PC-9 (cell line): ENCODE measurements at regions not wholly inside any gene's neighbourhood (a gene's known extent, or its start where the extent isn't known, plus 50 kb on each side); places are given as distances from the start of the nearest gene placed in this dataset.

ENCODE experiments used
- BruUV-seq: library from RNA; stranded (reverse); fragments of 400-500 nt; replicated peaks from 2 replicates; lab custom pipeline; 2021; lab: Mats Ljungman, UMichigan
- CTCF ChIA-PET: fragments of 300-600 bp; sonication (Branson Sonifier 250); formaldehyde crosslinking; loops from one replicate; lab custom pipeline; 2022; ENCODE audit warnings: antibody characterized with exemption; lab: Charles Lee
- POLR2A ChIA-PET: fragments of 300-600 bp; sonication (Branson Sonifier 250); formaldehyde crosslinking; loops from one replicate; lab custom pipeline; 2022; ENCODE audit warnings: antibody characterized with exemption; ENCODE audit not compliant: unreplicated experiment; lab: Charles Lee
- DNase-seq, 2 experiments: peaks; one replicate each; pipeline versions ENCODE4 v3.0.0 to v3.0.0-alpha.2; 2015 to 2022; ENCODE audit warnings: mixed read lengths in 1 of 2
- H2AFZ ChIP-seq: fragments of 200-600 bp; sonication (generic); 2 replicates; pipeline ENCODE4 v1.8.1; 2017; ENCODE audit warnings: antibody characterized with exemption
- H3F3A ChIP-seq: fragments of 200-600 bp; sonication (generic); 2 replicates; pipeline ENCODE4 v1.8.1; 2017; ENCODE audit warnings: antibody characterized with exemption, mild to moderate bottlenecking, low read depth; ENCODE audit not compliant: insufficient read depth
- H3K27ac ChIP-seq: fragments of 200-600 bp; sonication (generic); 2 replicates; pipeline ENCODE4 v1.6.1; 2016; ENCODE audit warnings: mixed run types
- H3K27me3 ChIP-seq: fragments of 200-600 bp; sonication (generic); 2 replicates; pipeline ENCODE4 v1.6.1; 2016; ENCODE audit warnings: low read depth, mixed run types; ENCODE audit not compliant: insufficient read depth
- H3K36me3 ChIP-seq: fragments of 200-600 bp; sonication (generic); 2 replicates; pipeline ENCODE4 v1.6.1; 2016; ENCODE audit warnings: low read depth, mixed run types
- H3K4me1 ChIP-seq: fragments of 200-600 bp; sonication (generic); replicated peaks from 2 replicates; pipeline ENCODE4 v1.6.1; 2016; ENCODE audit warnings: mixed run types; ENCODE audit not compliant: insufficient read depth
- H3K4me2 ChIP-seq: fragments of 200-600 bp; sonication (generic); 2 replicates; pipeline ENCODE4 v1.6.1; 2017; ENCODE audit warnings: mixed run types
- H3K4me3 ChIP-seq: fragments of 200-600 bp; sonication (generic); 2 replicates; pipeline ENCODE4 v1.6.1; 2016; ENCODE audit warnings: mixed run types
- H3K79me2 ChIP-seq: fragments of 200-600 bp; sonication (generic); 2 replicates; pipeline ENCODE4 v1.6.1; 2017; ENCODE audit warnings: low read depth, mixed run types
- H3K9me2 ChIP-seq: fragments of 200-600 bp; sonication (generic); 2 replicates; pipeline ENCODE4 v1.8.1; 2017; ENCODE audit warnings: mild to moderate bottlenecking; ENCODE audit not compliant: insufficient read depth
- H3K9me3 ChIP-seq: fragments of 200-600 bp; sonication (generic); 2 replicates; pipeline ENCODE4 v1.8.1; 2016; ENCODE audit warnings: low read depth; ENCODE audit not compliant: insufficient read depth
- H4K20me1 ChIP-seq: fragments of 200-600 bp; sonication (generic); 2 replicates; pipeline ENCODE4 v1.8.1; 2017; ENCODE audit not compliant: insufficient read depth
- EZH2 ChIP-seq: fragments of 200-600 bp; sonication (generic); IDR thresholded peaks from 2 replicates; pipeline ENCODE4 v1.8.0; 2017; ENCODE audit warnings: antibody characterized with exemption, low read depth
- intact Hi-C: fragments of 100-400 bp; cut with micrococcal nuclease; formaldehyde crosslinking; loops from one replicate; pipeline ENCODE4 v1.10.0; 2022; ENCODE audit not compliant: unreplicated experiment
- TF ChIP-seq, protein P1 (sequence below): fragments of 200-600 bp; sonication (generic); conservative IDR thresholded peaks from 2 replicates; pipeline ENCODE4 v1.6.1; 2017; ENCODE audit warnings: mixed run types, antibody characterized with exemption, mild to moderate bottlenecking, moderate library complexity

DNA sequence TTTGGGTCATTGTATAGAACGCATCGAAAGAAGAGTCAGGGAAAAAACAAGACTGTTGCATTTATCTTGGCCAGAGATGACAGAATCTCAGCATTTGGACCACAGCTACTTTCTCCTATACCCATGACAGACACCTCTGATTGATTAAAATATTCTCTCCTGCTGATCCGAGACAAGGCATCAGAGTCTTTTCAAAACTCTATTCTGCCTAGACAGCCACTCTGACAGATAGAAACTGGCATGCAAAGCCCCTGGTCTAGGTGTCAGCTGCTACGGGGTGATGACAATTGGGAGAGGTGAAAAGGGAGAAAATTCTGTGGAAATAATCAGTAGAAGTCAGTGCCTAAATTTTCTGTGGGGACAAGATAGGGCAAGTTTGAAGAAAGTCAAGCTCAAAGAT lies 152.2 kb downstream of the PIK3R1 start:
- no peaks in the 10 kb centered on the region for H3K9me2 ChIP-seq
- no peak overlapping the region for H3K27ac ChIP-seq
- POLR2A ChIA-PET = no interaction called here
- H3F3A ChIP-seq = no peaks in the 10 kb centered on the region
- H3K4me1 ChIP-seq = peaks cover 5% of the 10 kb centered on the region; the same call in 1 of the 2 replicates
- no peaks in the 10 kb centered on the region for H3K79me2 ChIP-seq
- H2AFZ ChIP-seq = no peak overlapping the region
- CTCF ChIA-PET = no interaction called here
- DNase-seq = no peak
- H3K9me3 ChIP-seq = no peaks in the 10 kb centered on the region; the same call in 1 of the 2 replicates
- no peak for TF ChIP-seq EZH2
- TF ChIP-seq, protein P1, sequence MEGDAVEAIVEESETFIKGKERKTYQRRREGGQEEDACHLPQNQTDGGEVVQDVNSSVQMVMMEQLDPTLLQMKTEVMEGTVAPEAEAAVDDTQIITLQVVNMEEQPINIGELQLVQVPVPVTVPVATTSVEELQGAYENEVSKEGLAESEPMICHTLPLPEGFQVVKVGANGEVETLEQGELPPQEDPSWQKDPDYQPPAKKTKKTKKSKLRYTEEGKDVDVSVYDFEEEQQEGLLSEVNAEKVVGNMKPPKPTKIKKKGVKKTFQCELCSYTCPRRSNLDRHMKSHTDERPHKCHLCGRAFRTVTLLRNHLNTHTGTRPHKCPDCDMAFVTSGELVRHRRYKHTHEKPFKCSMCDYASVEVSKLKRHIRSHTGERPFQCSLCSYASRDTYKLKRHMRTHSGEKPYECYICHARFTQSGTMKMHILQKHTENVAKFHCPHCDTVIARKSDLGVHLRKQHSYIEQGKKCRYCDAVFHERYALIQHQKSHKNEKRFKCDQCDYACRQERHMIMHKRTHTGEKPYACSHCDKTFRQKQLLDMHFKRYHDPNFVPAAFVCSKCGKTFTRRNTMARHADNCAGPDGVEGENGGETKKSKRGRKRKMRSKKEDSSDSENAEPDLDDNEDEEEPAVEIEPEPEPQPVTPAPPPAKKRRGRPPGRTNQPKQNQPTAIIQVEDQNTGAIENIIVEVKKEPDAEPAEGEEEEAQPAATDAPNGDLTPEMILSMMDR = no peak
- H3K4me3 ChIP-seq = no peak overlapping the region
- no peaks in the 10 kb centered on the region for H3K27me3 ChIP-seq
- no TSS peak for BruUV-seq
- H4K20me1 ChIP-seq = no peaks in the 10 kb centered on the region
- H3K4me2 ChIP-seq = no peak overlapping the region
- H3K36me3 ChIP-seq = no peaks in the 10 kb centered on the region
- intact Hi-C loops = no loop called here

DNA sequence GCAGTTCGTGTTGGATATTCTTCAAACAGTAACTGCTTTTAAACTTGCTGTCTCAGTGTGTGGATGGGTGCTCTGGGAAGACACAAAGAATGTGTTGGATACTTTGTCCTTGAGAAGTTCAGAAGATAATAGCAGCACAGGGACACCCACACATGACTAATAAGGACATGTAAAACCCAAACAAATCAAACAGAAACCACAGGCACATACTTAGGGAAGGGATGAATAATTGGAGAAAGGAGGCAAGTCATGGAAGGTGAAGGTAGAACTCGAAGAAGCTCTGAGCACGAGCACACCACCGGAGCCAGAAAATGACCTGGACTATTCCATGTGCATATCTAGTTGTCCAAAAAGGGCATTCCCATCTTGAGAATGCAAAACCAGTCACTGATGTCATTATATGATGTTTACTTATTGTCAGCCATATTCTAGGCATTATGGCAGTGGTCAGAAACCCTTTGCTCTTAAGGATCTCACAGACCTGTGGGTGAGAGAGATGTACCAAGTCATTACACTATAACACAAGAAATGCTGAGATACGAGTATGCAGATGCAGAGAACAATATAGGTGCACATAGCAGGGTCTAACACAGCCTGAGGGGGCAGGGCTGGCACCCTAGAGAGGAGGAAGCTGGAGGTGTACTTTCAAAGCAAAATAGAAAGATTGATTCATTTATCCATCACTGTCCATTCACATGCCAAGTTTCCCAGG lies 152.9 kb downstream of the PIK3R1 start:
- Histone ChIP-seq H3K79me2 (no peaks in the 10 kb centered on the region), H3K27me3 (no peaks in the 10 kb centered on the region), H3K36me3 (no peaks in the 10 kb centered on the region), H3K4me3 (no peak overlapping the region), H3K9me2 (no peaks in the 10 kb centered on the region), H3K4me2 (no peak overlapping the region), H3K27ac (no peak overlapping the region), H3K9me3 (no peaks in the 10 kb centered on the region; the same call in 1 of the 2 replicates), H4K20me1 (no peaks in the 10 kb centered on the region), H3K4me1 (peaks cover 5% of the 10 kb centered on the region; the same call in 1 of the 2 replicates), H2AFZ (no peak overlapping the region), H3F3A (no peaks in the 10 kb centered on the region)
- intact Hi-C loops = no loop called here
- TF ChIP-seq, protein P1 = no peak
- TF ChIP-seq EZH2 = no peak
- ChIA-PET CTCF (no interaction called here), POLR2A (no interaction called here)
- no TSS peak for BruUV-seq
- DNase-seq = no peak

DNA sequence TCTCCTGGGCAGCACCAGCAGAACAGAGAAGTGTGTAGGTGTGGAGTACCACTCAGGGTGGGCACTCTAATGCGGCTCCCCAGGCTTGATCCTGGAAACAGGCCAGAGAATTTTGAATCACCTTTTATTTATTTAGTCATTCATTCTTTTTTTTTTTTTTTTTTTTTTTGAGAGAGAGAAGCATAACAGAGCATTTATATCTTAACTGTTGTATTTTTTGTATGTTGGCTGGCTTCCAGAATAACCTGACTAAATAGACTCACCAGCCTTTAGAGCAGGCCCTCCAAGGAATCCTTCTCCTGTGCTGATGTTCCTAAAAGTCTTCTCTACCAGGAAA lies 153.4 kb downstream of the PIK3R1 start:
- Histone ChIP-seq H3K27me3 (no peaks in the 10 kb centered on the region), H3K4me3 (no peak overlapping the region), H4K20me1 (no peaks in the 10 kb centered on the region), H3K36me3 (no peaks in the 10 kb centered on the region), H2AFZ (no peak overlapping the region), H3K27ac (no peak overlapping the region), H3K4me2 (no peak overlapping the region), H3K79me2 (no peaks in the 10 kb centered on the region), H3K9me3 (no peaks in the 10 kb centered on the region), H3F3A (no peaks in the 10 kb centered on the region), H3K4me1 (peaks cover 5% of the 10 kb centered on the region; the same call in 1 of the 2 replicates), H3K9me2 (no peaks in the 10 kb centered on the region)
- intact Hi-C loops = no loop called here
- peak in 1 of 2 experiments; percentile 2 for DNase-seq
- ChIA-PET POLR2A (no interaction called here), CTCF (no interaction called here)
- BruUV-seq = no TSS peak
- TF ChIP-seq EZH2 = no peak
- TF ChIP-seq, protein P1 = no peak
